Adrenal gland (tissue), 5 donors: ENCODE measurements at regions not wholly inside any gene's neighbourhood (a gene's known extent, or its start where the extent isn't known, plus 50 kb on each side); places are given as distances from the start of the nearest gene placed in this dataset.

ENCODE experiments used
- POLR2A ChIP-seq, 2 donors: fragments of 450-650 bp; IDR thresholded peaks; one replicate each; pipeline ENCODE4 v1.6.1; 2017; ENCODE audit warnings: antibody characterized with exemption in 2 of 2, mild to moderate bottlenecking in 2 of 2, moderate library complexity in 1 of 2
- TF ChIP-seq, protein P1 (sequence below), 6 experiments: fragments of 450-650 bp in 4 of 6; fragments of 200-600 bp in 2 of 6; sonication (generic) in 1 of 6; IDR thresholded peaks; 1 replicate in 5 of 6; 2 replicates in 1 of 6; pipeline versions ENCODE4 v1.5.1 to v1.8.0; 2016 to 2021; ENCODE audit warnings: antibody characterized with exemption in 6 of 6, mild to moderate bottlenecking in 2 of 6, moderate library complexity in 1 of 6
- donor health status: DM: no; HTN: no; CAD: no.

GRCh38 chr19:31555634-31556215 lies 206.5 kb upstream of the TSHZ3 start:
- TF ChIP-seq, protein P1, sequence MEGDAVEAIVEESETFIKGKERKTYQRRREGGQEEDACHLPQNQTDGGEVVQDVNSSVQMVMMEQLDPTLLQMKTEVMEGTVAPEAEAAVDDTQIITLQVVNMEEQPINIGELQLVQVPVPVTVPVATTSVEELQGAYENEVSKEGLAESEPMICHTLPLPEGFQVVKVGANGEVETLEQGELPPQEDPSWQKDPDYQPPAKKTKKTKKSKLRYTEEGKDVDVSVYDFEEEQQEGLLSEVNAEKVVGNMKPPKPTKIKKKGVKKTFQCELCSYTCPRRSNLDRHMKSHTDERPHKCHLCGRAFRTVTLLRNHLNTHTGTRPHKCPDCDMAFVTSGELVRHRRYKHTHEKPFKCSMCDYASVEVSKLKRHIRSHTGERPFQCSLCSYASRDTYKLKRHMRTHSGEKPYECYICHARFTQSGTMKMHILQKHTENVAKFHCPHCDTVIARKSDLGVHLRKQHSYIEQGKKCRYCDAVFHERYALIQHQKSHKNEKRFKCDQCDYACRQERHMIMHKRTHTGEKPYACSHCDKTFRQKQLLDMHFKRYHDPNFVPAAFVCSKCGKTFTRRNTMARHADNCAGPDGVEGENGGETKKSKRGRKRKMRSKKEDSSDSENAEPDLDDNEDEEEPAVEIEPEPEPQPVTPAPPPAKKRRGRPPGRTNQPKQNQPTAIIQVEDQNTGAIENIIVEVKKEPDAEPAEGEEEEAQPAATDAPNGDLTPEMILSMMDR (IDR thresholded peaks at IDR 0.05), result no peak
- TF ChIP-seq POLR2A (IDR thresholded peaks at IDR 0.05), result no peak
